C4-2B (cell line): ENCODE measurements at regions not wholly inside any gene's neighbourhood (a gene's known extent, or its start where the extent isn't known, plus 50 kb on each side); places are given as distances from the start of the nearest gene placed in this dataset.

Experiments
- CTCF ChIP-seq: fragments of 450-650 bp; conservative IDR thresholded peaks from 2 replicates; pipeline ENCODE4 v1.5.1; 2017; ENCODE audit warnings: mild to moderate bottlenecking
- ZFX ChIP-seq: fragments of 450-650 bp; IDR thresholded peaks from 2 replicates; pipeline ENCODE4 v1.6.1; 2017

GRCh38 chr3:139180489-139180888 is 135.8 kb upstream of the PRR23C start:
- no peak for TF ChIP-seq CTCF
- TF ChIP-seq ZFX, result no peak
